ENCODE measurements at regions not wholly inside any gene's neighbourhood (a gene's known extent, or its start where the extent isn't known, plus 50 kb on each side); places are given as distances from the start of the nearest gene placed in this dataset.

DNA sequence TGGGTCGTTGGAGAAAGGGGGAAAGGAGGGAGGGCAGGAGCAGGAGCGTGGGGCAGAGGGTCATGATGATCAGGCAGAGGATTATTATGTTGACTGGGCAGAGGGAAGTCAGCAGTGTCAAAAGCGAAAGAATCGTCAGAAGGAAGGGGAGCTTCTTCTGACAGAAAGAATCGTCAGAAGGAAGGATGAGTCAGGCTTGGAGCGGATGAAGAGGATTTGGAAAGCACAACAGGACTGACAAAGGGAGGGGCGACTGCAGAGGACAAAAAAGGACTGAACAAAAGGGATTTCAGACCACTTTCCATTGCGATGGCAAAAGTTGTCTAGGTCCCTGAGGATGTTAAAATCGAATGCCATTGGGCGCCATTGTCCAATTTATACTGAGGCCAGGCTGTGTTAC lies 1053.5 kb downstream of the SI start:
- H3K9ac ChIP-seq (ENCODE audit: low read length), result no peak overlapping the region
- BruUV-seq (replicated peaks), result no TSS peak
- no peaks in the 10 kb centered on the region for H4K20me1 ChIP-seq (ENCODE audit: insufficient read depth)
- no peak overlapping the region for H3K4me3 ChIP-seq (replicated peaks in 1 of 2; ENCODE audit: low read depth in 1 of 2, low read length in 2 of 2)
- RAD21 ChIA-PET (ENCODE audit: low non-redundant PET in 1 of 2, low total read pairs in 2 of 2, uncharacterized antibody in 2 of 2, unreplicated experiment in 2 of 2), result no interaction called here
- ATAC-seq, result no peak
- H3K4me1 ChIP-seq (ENCODE audit: control insufficient read depth in 1 of 2, insufficient read depth in 2 of 2, low read length in 2 of 2), result no peaks in the 10 kb centered on the region
- no peaks in the 10 kb centered on the region for H3K27me3 ChIP-seq (ENCODE audit: insufficient read depth, low read length)
- CTCF ChIA-PET, result no interaction called here
- H3K36me3 ChIP-seq (ENCODE audit: control insufficient read depth in 1 of 2, insufficient read depth in 2 of 2, low read length in 2 of 2), result no peaks in the 10 kb centered on the region
- no peak for DNase-seq (ENCODE audit: low read depth, low spot score)
- TF ChIP-seq SRF (IDR thresholded peaks at IDR 0.05; ENCODE audit: low read depth) (no peak), ZNF274 (IDR thresholded peaks at IDR 0.05; ENCODE audit: low read depth, low read length) (no peak), EGR1 (IDR thresholded peaks at IDR 0.05; ENCODE audit: low read depth) (no peak), POLR2AphosphoS5 (IDR thresholded peaks at IDR 0.05; ENCODE audit: low read depth, low read length) (no peak), CBX3 (IDR thresholded peaks at IDR 0.05; ENCODE audit: low read depth) (no peak), ZFX (IDR thresholded peaks at IDR 0.05) (no peak), FOSL1 (IDR thresholded peaks at IDR 0.05; ENCODE audit: low read depth) (no peak), ZBTB33 (IDR thresholded peaks at IDR 0.05; ENCODE audit: extremely low read depth, insufficient replicate concordance, low read length) (no peak), POLR2A (IDR thresholded peaks at IDR 0.05; ENCODE audit: borderline replicate concordance, extremely low read depth, insufficient read depth, insufficient read length) (no peak), CEBPB (IDR thresholded peaks at IDR 0.05; ENCODE audit: low read depth) (no peak), ATF3 (IDR thresholded peaks at IDR 0.05) (no peak), YY1 (IDR thresholded peaks at IDR 0.05; ENCODE audit: extremely low read depth, insufficient replicate concordance, low read depth, low read length) (no peak), EZH2 (IDR thresholded peaks at IDR 0.05) (no peak), SP1 (IDR thresholded peaks at IDR 0.05; ENCODE audit: low read depth) (no peak), JUND (IDR thresholded peaks at IDR 0.05) (no peak), RAD21 (IDR thresholded peaks at IDR 0.05; ENCODE audit: low read depth) (no peak)
- TF ChIP-seq, protein P1, sequence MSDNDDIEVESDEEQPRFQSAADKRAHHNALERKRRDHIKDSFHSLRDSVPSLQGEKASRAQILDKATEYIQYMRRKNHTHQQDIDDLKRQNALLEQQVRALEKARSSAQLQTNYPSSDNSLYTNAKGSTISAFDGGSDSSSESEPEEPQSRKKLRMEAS (IDR thresholded peaks at IDR 0.05), result no peak
- TF ChIP-seq, protein P2, sequence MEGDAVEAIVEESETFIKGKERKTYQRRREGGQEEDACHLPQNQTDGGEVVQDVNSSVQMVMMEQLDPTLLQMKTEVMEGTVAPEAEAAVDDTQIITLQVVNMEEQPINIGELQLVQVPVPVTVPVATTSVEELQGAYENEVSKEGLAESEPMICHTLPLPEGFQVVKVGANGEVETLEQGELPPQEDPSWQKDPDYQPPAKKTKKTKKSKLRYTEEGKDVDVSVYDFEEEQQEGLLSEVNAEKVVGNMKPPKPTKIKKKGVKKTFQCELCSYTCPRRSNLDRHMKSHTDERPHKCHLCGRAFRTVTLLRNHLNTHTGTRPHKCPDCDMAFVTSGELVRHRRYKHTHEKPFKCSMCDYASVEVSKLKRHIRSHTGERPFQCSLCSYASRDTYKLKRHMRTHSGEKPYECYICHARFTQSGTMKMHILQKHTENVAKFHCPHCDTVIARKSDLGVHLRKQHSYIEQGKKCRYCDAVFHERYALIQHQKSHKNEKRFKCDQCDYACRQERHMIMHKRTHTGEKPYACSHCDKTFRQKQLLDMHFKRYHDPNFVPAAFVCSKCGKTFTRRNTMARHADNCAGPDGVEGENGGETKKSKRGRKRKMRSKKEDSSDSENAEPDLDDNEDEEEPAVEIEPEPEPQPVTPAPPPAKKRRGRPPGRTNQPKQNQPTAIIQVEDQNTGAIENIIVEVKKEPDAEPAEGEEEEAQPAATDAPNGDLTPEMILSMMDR (IDR thresholded peaks at IDR 0.05 in 2 of 3, conservative IDR thresholded peaks at IDR 0.05 in 1 of 3; ENCODE audit: borderline replicate concordance in 1 of 3, insufficient read depth in 1 of 3, low read depth in 2 of 3, low read length in 2 of 3), result no peak
- no peaks in the 10 kb centered on the region for H3K9me2 ChIP-seq (ENCODE audit: insufficient read depth)
- H3K79me2 ChIP-seq (ENCODE audit: insufficient read depth, low read length), result no peaks in the 10 kb centered on the region
- no peak overlapping the region for H2AFZ ChIP-seq (ENCODE audit: low read depth, low read length, poor library complexity, severe bottlenecking)
- no peak overlapping the region for H3K27ac ChIP-seq (ENCODE audit: low read depth, low read length)
- intact Hi-C loops (cut with micrococcal nuclease), result no loop called here
- no peak overlapping the region for H3K4me2 ChIP-seq (ENCODE audit: low read length)
- no peaks in the 10 kb centered on the region for H3K9me3 ChIP-seq (ENCODE audit: control insufficient read depth in 1 of 2, insufficient read depth in 1 of 2, low read depth in 1 of 2, low read length in 2 of 2)
- POLR2A ChIA-PET, result no interaction called here

All from HCT116 (cell line).